K562 (cell line): ENCODE measurements at regions not wholly inside any gene's neighbourhood (a gene's known extent, or its start where the extent isn't known, plus 50 kb on each side); places are given as distances from the start of the nearest gene placed in this dataset.

Experiments used
- ATAC-seq: fragments of 200-7000 bp; cut with Tn5 transposase; 3 replicates; pipeline ENCODE4 v1.9.1; 2020; ENCODE audit warnings: moderate library complexity
- BruUV-seq: library from RNA; stranded (reverse); fragments of 400-500 nt; replicated peaks from 2 replicates; lab custom pipeline; 2021; lab: Mats Ljungman, UMichigan
- CTCF ChIA-PET: fragments of 300-600 bp; formaldehyde crosslinking; extraction: SDS; loops from one replicate; lab custom pipeline; 2021; ENCODE audit warnings: low intra/inter-chr PET ratio; lab: Yijun Ruan, JAX
- POLR2A ChIA-PET: fragments of 300-600, 350-650 bp; sonication (Branson Sonifier 250); formaldehyde crosslinking; extraction: SDS; loops from one replicate; lab custom pipeline; 2021; ENCODE audit warnings: antibody characterized with exemption, inconsistent platforms; lab: Yijun Ruan, JAX
- DNase-seq, 4 experiments: peaks; one replicate each; pipeline versions ENCODE4 v3.0.0 to v3.0.0-alpha.2; 2011 to 2018; ENCODE audit warnings: low spot score in 3 of 4, mixed read lengths in 3 of 4; ENCODE audit errors: extremely low read depth in 1 of 4
- FAIRE-seq: peaks from 2 replicates; lab custom pipeline; 2011; peaks lifted over from hg19 to GRCh38; lab: Jason Lieb, UNC
- H2AFZ ChIP-seq: 2 replicates; pipeline ENCODE4 v1.6.0; 2011; ENCODE audit warnings: low read depth, low read length, control low read depth, inconsistent platforms
- H3K27ac ChIP-seq: fragments of 200-600 bp; 3 replicates; pipeline ENCODE4 v1.8.0; 2011; ENCODE audit warnings: low read depth, mild to moderate bottlenecking, control low read depth, inconsistent platforms, low read length, moderate library complexity, mixed read lengths; ENCODE audit errors: extremely low read depth
- H3K27me3 ChIP-seq, 2 experiments: fragments of 300-600 bp in 1 of 2; 2 replicates in 1 of 2; 3 replicates in 1 of 2; pipeline versions ENCODE4 v1.6.0 to v1.8.0; 2011; ENCODE audit warnings: inconsistent platforms in 2 of 2, low read length in 2 of 2, mild to moderate bottlenecking in 1 of 2, mixed read lengths in 1 of 2, moderate library complexity in 1 of 2; ENCODE audit not compliant: control insufficient read depth in 2 of 2, insufficient read depth in 2 of 2
- H3K36me3 ChIP-seq: fragments of 300-600 bp; 3 replicates; pipeline ENCODE4 v1.8.0; 2011; ENCODE audit warnings: mild to moderate bottlenecking, low read length, inconsistent platforms; ENCODE audit not compliant: control insufficient read depth, insufficient read depth
- H3K4me1 ChIP-seq, 2 experiments: fragments of 200-600 bp in 1 of 2; replicated peaks in 1 of 2; 2 replicates in 1 of 2; 3 replicates in 1 of 2; pipeline versions ENCODE4 v1.5.1 to v1.8.0; 2011; ENCODE audit warnings: inconsistent platforms in 2 of 2, low read length in 2 of 2, mild to moderate bottlenecking in 1 of 2, mixed read lengths in 1 of 2, moderate library complexity in 1 of 2; ENCODE audit not compliant: control insufficient read depth in 2 of 2, insufficient read depth in 2 of 2
- H3K4me2 ChIP-seq: 2 replicates; pipeline ENCODE4 v1.6.1; 2011; ENCODE audit warnings: low read length, control low read depth, inconsistent platforms, mixed read lengths; ENCODE audit not compliant: insufficient read depth
- H3K4me3 ChIP-seq: fragments of 200-600 bp; sonication (generic), shearing (Covaris generic); 2 replicates; pipeline ENCODE4 v1.5.1; 2016; ENCODE audit warnings: control low read depth, inconsistent platforms
- H3K79me2 ChIP-seq: fragments of 200-600 bp; 3 replicates; pipeline ENCODE4 v1.8.0; 2011; ENCODE audit warnings: low read length, inconsistent platforms; ENCODE audit not compliant: control insufficient read depth, insufficient read depth
- H3K9ac ChIP-seq, 2 experiments: 2 replicates each; pipeline versions ENCODE4 v1.6.0 to v1.6.1; 2011; ENCODE audit warnings: low read depth in 2 of 2, low read length in 2 of 2, control low read depth in 1 of 2, inconsistent platforms in 1 of 2, mild to moderate bottlenecking in 1 of 2, mixed read lengths in 1 of 2; ENCODE audit not compliant: insufficient read depth in 1 of 2
- H3K9me1 ChIP-seq: one replicate; pipeline ENCODE4 v1.6.0; 2011; ENCODE audit warnings: inconsistent platforms, mild to moderate bottlenecking, low read length, moderate library complexity; ENCODE audit not compliant: control insufficient read depth, insufficient read depth
- H3K9me3 ChIP-seq: replicated peaks from 2 replicates; pipeline ENCODE4 v1.5.1; 2011; ENCODE audit warnings: low read depth, low read length, inconsistent platforms; ENCODE audit not compliant: control insufficient read depth, insufficient read depth
- H4K20me1 ChIP-seq: replicated peaks from 2 replicates; pipeline ENCODE4 v1.6.1; 2011; ENCODE audit warnings: low read length, inconsistent platforms, mixed read lengths; ENCODE audit not compliant: control insufficient read depth, insufficient read depth
- ATF7 ChIP-seq: fragments of 450-650 bp; IDR thresholded peaks from 2 replicates; pipeline ENCODE4 v1.7.1; 2014; ENCODE audit warnings: mild to moderate bottlenecking, moderate library complexity
- EP300 ChIP-seq: IDR thresholded peaks from 2 replicates; pipeline ENCODE4 v1.6.1; 2012; ENCODE audit warnings: low read length, improper control_type of control experiment
- JUND ChIP-seq, 2 experiments: IDR thresholded peaks; 2 replicates in 1 of 2; 3 replicates in 1 of 2; pipeline ENCODE4 v1.6.1; 2011; ENCODE audit warnings: borderline replicate concordance in 2 of 2, low read depth in 2 of 2, low read length in 2 of 2, improper control_type of control experiment in 1 of 2, missing biosample characterization in 1 of 2, missing genetic modification characterization in 1 of 2, missing genetic modification reagents in 1 of 2
- RBM25 ChIP-seq: fragments of 200-400 bp; formaldehyde crosslinking; IDR thresholded peaks from 2 replicates; pipeline ENCODE4 v1.6.1; 2018; ENCODE audit warnings: low read length, low read depth, moderate library complexity; ENCODE audit not compliant: severe bottlenecking
- STAT5B ChIP-seq: fragments of 250-450 bp; sonication (Bioruptor Pico); IDR thresholded peaks from 2 replicates; pipeline ENCODE4 v1.8.0; 2021; ENCODE audit warnings: mild to moderate bottlenecking, inconsistent platforms
- TSHZ1 ChIP-seq: fragments of 250-450 bp; sonication (Bioruptor Pico); IDR thresholded peaks from 2 replicates; pipeline ENCODE4 v1.4.0; 2020; ENCODE audit warnings: mild to moderate bottlenecking, moderate library complexity
- WGBS: fragments of 100-300 bp; shearing (Covaris generic); methylation state at CpG from one replicate; pipeline ENCODE4 v1.1.6; 2016; ENCODE audit warnings: low coverage, mixed read lengths; ENCODE audit not compliant: insufficient coverage; ENCODE audit errors: missing lambda C conversion rate; 5-methylcytosine and 5-hydroxymethylcytosine counted together
- in situ Hi-C: fragments of 300-500 bp; cut with MboI; formaldehyde crosslinking; loops from 4 replicates; pipeline ENCODE4 v1.15.0; 2018; ENCODE audit warnings: inconsistent platforms, mixed read lengths
- intact Hi-C: fragments of 100-400 bp; cut with micrococcal nuclease; formaldehyde crosslinking; loops from 2 replicates; pipeline ENCODE4 v1.14.2; 2022
- TF ChIP-seq, protein P1 (sequence below), 2 experiments: fragments of 450-650 bp in 1 of 2; sonication (generic) in 1 of 2; formaldehyde crosslinking in 1 of 2; IDR thresholded peaks in 1 of 2; conservative IDR thresholded peaks in 1 of 2; 2 replicates each; pipeline versions ENCODE4 v1.6.1 to v1.8.1; 2016 to 2023; ENCODE audit warnings: mild to moderate bottlenecking in 2 of 2, moderate library complexity in 2 of 2, inconsistent platforms in 1 of 2, missing genetic modification reagents in 1 of 2

GRCh38 chr12:111193067-111193466, 175.8 kb downstream of the PHETA1 start (continued):
- TF ChIP-seq TSHZ1 (CRISPR knock-in tag) (no peak), RBM25 (no peak), EP300 (no peak)

DNA sequence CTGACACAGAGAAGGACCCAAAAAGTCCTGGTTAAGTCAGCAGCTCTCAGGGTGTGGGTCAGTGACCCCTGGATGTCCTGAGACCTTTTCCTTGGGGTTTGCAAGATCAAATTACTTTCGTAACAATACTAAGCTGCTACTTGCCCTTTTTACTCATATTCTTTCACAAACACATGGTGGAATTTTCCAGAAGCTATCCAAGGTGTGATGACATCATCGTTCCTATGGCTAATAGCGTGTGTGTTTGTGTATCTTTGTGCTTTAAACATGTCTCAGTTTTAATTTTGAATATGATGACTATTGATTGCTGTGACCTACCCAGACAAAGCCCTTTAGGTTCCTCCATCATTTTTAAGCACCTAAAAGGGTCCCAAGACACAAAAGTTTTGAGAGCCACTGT, 176.2 kb downstream of the PHETA1 start:
- Histone ChIP-seq H3K4me3 (no peak overlapping the region), H3K36me3 (no peaks in the 10 kb centered on the region), H3K9ac (no peak overlapping the region), H2AFZ (no peak overlapping the region), H3K4me2 (no peak overlapping the region), H3K9me3 (no peaks in the 10 kb centered on the region), H3K27ac (no peak overlapping the region), H4K20me1 (0 out of 2 replicates have a peak, but pooled peaks cover 8% of the 10 kb centered on the region), H3K27me3 (peaks cover 8 to 60% of the 10 kb centered on the region in 2 experiments; a peak in 4 of 5 replicates), H3K79me2 (no peaks in the 10 kb centered on the region), H3K9me1 (no peaks in the 10 kb centered on the region), H3K4me1 (no peaks in the 10 kb centered on the region)
- ChIA-PET CTCF (interaction anchor here (0.6 kb wide), 1 partner anchor 168 kb away, joined by 4 read pairs; no protein-coding TSS in a partner anchor), POLR2A (no interaction called here)
- DNase-seq, result no peak
- WGBS, result 3% methylated on average over 3 of the region's 3 CpGs
- in situ Hi-C loops, result no loop called here
- no peak for ATAC-seq
- no TSS peak for BruUV-seq
- no peak for FAIRE-seq
- intact Hi-C loops, result no loop called here
- TF ChIP-seq STAT5B (no peak), ATF7 (0 out of 2 replicates have a peak, but pooled peaks have one; percentile 21), JUND (IDR thresholded peaks at IDR 0.05; ENCODE audit: borderline replicate concordance, low read depth, low read length) (no peak), JUND (tag; IDR thresholded peaks at IDR 0.05; ENCODE audit: borderline replicate concordance, low read depth, low read length) (peak; percentile 14; the same call in 1 of the 3 replicates)
- TF ChIP-seq, protein P1, sequence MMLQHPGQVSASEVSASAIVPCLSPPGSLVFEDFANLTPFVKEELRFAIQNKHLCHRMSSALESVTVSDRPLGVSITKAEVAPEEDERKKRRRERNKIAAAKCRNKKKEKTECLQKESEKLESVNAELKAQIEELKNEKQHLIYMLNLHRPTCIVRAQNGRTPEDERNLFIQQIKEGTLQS (IDR thresholded peaks at IDR 0.05), result peak; percentile 78
- TF ChIP-seq, protein P1 (CRISPR knock-in tag; conservative IDR thresholded peaks at IDR 0.05), result no peak
